ENCODE measurements at regions not wholly inside any gene's neighbourhood (a gene's known extent, or its start where the extent isn't known, plus 50 kb on each side); places are given as distances from the start of the nearest gene placed in this dataset.
"Not testable (repeated sequence)": the region's sequence is repeated elsewhere in the genome, so short reads cannot be mapped to it uniquely, and the experiment has no call there.

DNA sequence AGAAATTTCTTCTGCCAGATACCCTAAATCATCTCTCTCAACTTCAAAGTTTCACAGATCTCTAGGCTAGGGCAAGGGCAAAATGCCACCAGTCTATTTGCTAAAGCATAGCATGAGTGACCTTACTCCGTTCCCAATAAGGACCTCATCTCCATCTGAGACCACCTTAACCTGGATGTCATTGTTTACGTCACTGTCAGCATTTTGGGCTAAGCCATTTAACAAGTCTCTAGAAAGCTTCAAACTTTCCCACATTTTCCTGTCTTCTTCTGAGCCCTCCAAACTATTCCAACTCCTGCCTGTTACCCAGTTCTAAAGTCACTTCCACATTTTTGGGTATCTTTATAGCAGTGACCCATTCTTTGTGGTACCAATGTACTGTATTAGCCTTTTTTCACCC, 259.2 kb upstream of the KITLG start:
- Histone ChIP-seq H3K27ac (no peak overlapping the region), H3K4me1 (no peaks in the 10 kb centered on the region), H3K27me3 (no peaks in the 10 kb centered on the region), H3K9me3 (no peaks in the 10 kb centered on the region), H3K4me3 (no peak overlapping the region), H3K36me3 (no peaks in the 10 kb centered on the region)
- intact Hi-C loops (cut with DNase I; ENCODE audit: low total_unique reads) = no loop called here
- DNase-seq = no peak
- TF ChIP-seq, protein P1, sequence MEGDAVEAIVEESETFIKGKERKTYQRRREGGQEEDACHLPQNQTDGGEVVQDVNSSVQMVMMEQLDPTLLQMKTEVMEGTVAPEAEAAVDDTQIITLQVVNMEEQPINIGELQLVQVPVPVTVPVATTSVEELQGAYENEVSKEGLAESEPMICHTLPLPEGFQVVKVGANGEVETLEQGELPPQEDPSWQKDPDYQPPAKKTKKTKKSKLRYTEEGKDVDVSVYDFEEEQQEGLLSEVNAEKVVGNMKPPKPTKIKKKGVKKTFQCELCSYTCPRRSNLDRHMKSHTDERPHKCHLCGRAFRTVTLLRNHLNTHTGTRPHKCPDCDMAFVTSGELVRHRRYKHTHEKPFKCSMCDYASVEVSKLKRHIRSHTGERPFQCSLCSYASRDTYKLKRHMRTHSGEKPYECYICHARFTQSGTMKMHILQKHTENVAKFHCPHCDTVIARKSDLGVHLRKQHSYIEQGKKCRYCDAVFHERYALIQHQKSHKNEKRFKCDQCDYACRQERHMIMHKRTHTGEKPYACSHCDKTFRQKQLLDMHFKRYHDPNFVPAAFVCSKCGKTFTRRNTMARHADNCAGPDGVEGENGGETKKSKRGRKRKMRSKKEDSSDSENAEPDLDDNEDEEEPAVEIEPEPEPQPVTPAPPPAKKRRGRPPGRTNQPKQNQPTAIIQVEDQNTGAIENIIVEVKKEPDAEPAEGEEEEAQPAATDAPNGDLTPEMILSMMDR (IDR thresholded peaks at IDR 0.05) = no peak
- TF ChIP-seq POLR2A (IDR thresholded peaks at IDR 0.05) = no peak

DNA sequence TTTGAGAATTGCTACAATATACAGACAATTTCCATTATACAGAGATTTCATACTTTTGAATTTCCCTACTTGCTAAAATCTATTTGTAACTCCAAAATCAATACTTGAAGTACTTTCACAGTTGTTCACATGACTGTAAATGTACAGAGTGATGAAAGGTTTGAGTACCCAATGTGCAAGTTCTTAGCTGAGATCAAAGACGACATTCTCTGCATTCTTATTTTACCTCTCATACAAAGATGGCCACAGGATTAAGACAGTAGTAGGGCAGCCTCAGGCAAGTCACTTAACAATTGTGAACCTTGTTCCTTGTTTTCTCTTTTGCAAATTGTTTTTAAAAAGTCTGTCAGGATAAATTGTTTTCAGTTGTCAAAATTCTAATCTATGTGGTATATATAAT, 255.9 kb upstream of the KITLG start:
- Histone ChIP-seq H3K36me3 (no peaks in the 10 kb centered on the region), H3K27me3 (no peaks in the 10 kb centered on the region), H3K27ac (no peak overlapping the region), H3K4me3 (no peak overlapping the region), H3K9me3 (no peaks in the 10 kb centered on the region), H3K4me1 (no peaks in the 10 kb centered on the region)
- TF ChIP-seq, protein P1 (IDR thresholded peaks at IDR 0.05) = no peak
- TF ChIP-seq POLR2A (IDR thresholded peaks at IDR 0.05) = no peak
- DNase-seq = no peak
- intact Hi-C loops (cut with DNase I; ENCODE audit: low total_unique reads) = no loop called here

DNA sequence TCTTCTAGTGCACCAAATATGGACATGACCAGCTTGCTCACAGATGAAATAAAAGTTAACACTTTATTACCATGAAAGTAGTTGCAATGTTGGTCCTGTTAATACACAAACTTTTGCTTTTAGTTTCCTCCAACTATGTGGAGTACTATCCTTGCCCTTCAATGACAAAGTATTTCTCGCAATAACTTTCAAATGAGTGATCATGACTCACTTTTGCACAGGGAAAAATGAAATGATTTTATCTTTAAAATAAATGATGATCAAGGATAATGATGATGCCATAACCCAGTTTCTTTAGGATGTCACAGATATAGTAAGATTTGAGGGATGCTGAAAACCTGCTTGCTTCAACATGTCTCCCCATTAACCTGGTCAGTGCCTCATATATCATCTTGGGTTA, 254.0 kb upstream of the KITLG start:
- Histone ChIP-seq H3K27ac (no peak overlapping the region), H3K4me1 (no peaks in the 10 kb centered on the region), H3K4me3 (no peak overlapping the region), H3K9me3 (no peaks in the 10 kb centered on the region), H3K27me3 (no peaks in the 10 kb centered on the region), H3K36me3 (no peaks in the 10 kb centered on the region)
- intact Hi-C loops (cut with DNase I; ENCODE audit: low total_unique reads) = no loop called here
- DNase-seq = no peak
- TF ChIP-seq, protein P1 (IDR thresholded peaks at IDR 0.05) = no peak
- no peak for TF ChIP-seq POLR2A (IDR thresholded peaks at IDR 0.05)

DNA sequence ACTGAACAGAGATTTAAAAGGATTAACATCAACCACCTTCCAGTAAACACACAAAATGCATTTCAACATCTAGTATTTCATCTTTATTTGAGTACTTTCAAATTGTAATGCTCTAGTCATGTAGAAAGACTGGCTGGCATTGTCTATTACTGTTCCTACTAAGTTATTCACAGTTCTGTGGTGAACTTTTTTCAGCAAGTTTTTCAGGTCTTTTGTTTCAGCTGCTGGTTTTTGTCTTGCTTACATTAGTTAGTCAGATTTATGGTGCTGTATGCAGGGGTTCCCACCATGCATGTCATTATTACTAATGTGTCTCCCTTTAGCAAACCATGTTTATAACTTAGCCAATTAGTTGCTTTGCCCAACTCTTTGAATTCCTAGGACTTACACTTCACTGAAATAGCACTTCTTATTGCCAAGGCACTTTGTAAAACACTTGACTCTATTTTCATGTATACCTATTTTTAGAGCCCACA, 253.4 kb upstream of the KITLG start:
- no peak for TF ChIP-seq POLR2A (IDR thresholded peaks at IDR 0.05)
- TF ChIP-seq, protein P1 (IDR thresholded peaks at IDR 0.05) = no peak
- Histone ChIP-seq H3K4me1 (no peaks in the 10 kb centered on the region), H3K27me3 (no peaks in the 10 kb centered on the region), H3K36me3 (no peaks in the 10 kb centered on the region), H3K4me3 (no peak overlapping the region), H3K27ac (no peak overlapping the region), H3K9me3 (no peaks in the 10 kb centered on the region)
- DNase-seq = no peak
- intact Hi-C loops (cut with DNase I; ENCODE audit: low total_unique reads) = no loop called here

DNA sequence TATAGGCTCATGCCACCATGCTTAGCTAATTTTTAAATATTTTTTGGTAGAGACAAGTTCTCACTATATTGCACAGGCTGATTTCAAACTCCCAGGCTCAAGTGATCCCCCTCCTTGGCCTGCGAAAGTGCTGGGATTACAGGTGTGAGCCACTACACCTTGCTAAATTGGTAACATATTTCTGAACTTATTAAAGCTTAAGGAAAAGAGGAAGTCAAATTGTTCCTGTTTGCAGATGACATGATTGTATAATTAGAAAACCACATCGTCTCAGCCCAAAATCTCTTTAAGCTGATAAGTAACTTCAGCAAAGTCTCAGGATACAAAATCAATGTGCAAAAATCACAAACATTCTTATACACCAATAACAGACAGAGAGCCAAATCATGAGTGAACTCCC, 248.3 kb upstream of the KITLG start:
- H3K27ac ChIP-seq; H3K4me1 ChIP-seq; H3K27me3 ChIP-seq; H3K4me3 ChIP-seq; H3K9me3 ChIP-seq; H3K36me3 ChIP-seq; intact Hi-C loops (cut with DNase I; ENCODE audit: low total_unique reads); DNase-seq: not testable (repeated sequence)

DNA sequence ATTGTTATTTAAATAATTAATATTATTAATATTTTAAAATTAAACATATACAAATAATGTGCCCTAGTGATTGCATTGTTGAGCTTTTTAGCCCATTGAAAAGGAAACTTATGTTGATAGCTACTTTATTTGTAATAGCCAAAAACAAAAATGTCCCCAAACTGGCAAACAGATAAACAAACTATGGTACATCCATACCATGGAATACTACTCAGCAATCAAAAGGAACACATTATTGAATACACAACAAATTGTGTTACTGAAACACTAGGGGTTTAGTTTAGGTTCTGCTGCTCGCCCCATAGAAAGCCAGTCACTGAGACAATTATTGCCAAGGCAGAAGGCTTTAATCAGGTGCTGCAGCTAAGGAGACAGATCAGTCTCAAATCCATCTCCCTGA, 239.7 kb upstream of the KITLG start:
- no peaks in the 10 kb centered on the region for H3K4me1 ChIP-seq
- intact Hi-C loops (cut with DNase I; ENCODE audit: low total_unique reads) = no loop called here
- no peak for DNase-seq
- peaks cover 0 to 1% of the 10 kb centered on the region in 2 donors for H3K9me3 ChIP-seq
- H3K27ac ChIP-seq = no peak overlapping the region
- no peaks in the 10 kb centered on the region for H3K27me3 ChIP-seq
- TF ChIP-seq, protein P1 (IDR thresholded peaks at IDR 0.05) = no peak
- no peak for TF ChIP-seq POLR2A (IDR thresholded peaks at IDR 0.05)
- no peak overlapping the region for H3K4me3 ChIP-seq
- no peaks in the 10 kb centered on the region for H3K36me3 ChIP-seq
